Neural crest cell (in vitro differentiated cells): ENCODE measurements at regions not wholly inside any gene's neighbourhood (a gene's known extent, or its start where the extent isn't known, plus 50 kb on each side); places are given as distances from the start of the nearest gene placed in this dataset.

ENCODE experiments used
- DNase-seq: peaks from one replicate; pipeline ENCODE4 v3.0.0; 2021; ENCODE audit warnings: low read depth, mixed read lengths, low spot score
- H3K27ac Mint-ChIP-seq: one replicate; pipeline ENCODE4 v1.8.0; 2021; ENCODE audit warnings: mild to moderate bottlenecking, mixed read lengths; ENCODE audit not compliant: unreplicated experiment
- H3K27me3 Mint-ChIP-seq: 2 replicates; pipeline ENCODE4 v1.8.0; 2021; ENCODE audit warnings: low read depth, mild to moderate bottlenecking, mixed read lengths
- H3K36me3 Mint-ChIP-seq: 2 replicates; pipeline ENCODE4 v1.8.0; 2021; ENCODE audit warnings: low read depth, mild to moderate bottlenecking, mixed read lengths
- H3K4me1 Mint-ChIP-seq: 2 replicates; pipeline ENCODE4 v1.8.0; 2021; ENCODE audit warnings: mixed read lengths
- H3K4me3 Mint-ChIP-seq: one replicate; pipeline ENCODE4 v1.8.0; 2021; ENCODE audit warnings: mild to moderate bottlenecking, mixed read lengths
- H3K9me3 Mint-ChIP-seq: 2 replicates; pipeline ENCODE4 v1.8.0; 2021; ENCODE audit warnings: mixed read lengths
- CTCF ChIP-seq: fragments of 200-600 bp; sonication (generic); conservative IDR thresholded peaks from 2 replicates; pipeline ENCODE4 v1.5.0; 2021; ENCODE audit warnings: antibody characterized with exemption, mild to moderate bottlenecking

GRCh38 chr5:40141418-40141817, 538.3 kb upstream of the PTGER4 start:
- Mint-ChIP-seq H3K27me3 (no peaks in the 10 kb centered on the region), H3K4me3 (no peak overlapping the region), H3K27ac (no peak overlapping the region)

GRCh38 chr5:40137223-40137622, 542.5 kb upstream of the PTGER4 start:
- Mint-ChIP-seq H3K4me1 (peaks cover 10% of the 10 kb centered on the region), H3K27me3 (no peaks in the 10 kb centered on the region), H3K4me3 (no peak overlapping the region), H3K36me3 (no peaks in the 10 kb centered on the region), H3K9me3 (peaks cover 8% of the 10 kb centered on the region), H3K27ac (no peak overlapping the region)
- DNase-seq, result no peak
- TF ChIP-seq CTCF, result no peak

More at GRCh38 chr5:40141418-40141817, 538.3 kb upstream of the PTGER4 start:
- Mint-ChIP-seq H3K9me3 (peaks cover 8% of the 10 kb centered on the region), H3K4me1 (peaks cover 13% of the 10 kb centered on the region), H3K36me3 (no peaks in the 10 kb centered on the region)
- no peak for TF ChIP-seq CTCF
- no peak for DNase-seq

GRCh38 chr5:40134883-40135520, 544.7 kb upstream of the PTGER4 start:
- H3K36me3 Mint-ChIP-seq, result no peaks in the 10 kb centered on the region
- H3K9me3 Mint-ChIP-seq, result peaks cover 3% of the 10 kb centered on the region
- no peak overlapping the region for H3K4me3 Mint-ChIP-seq
- H3K27me3 Mint-ChIP-seq, result no peaks in the 10 kb centered on the region
- no peak for TF ChIP-seq CTCF
- no peaks in the 10 kb centered on the region for H3K4me1 Mint-ChIP-seq
- DNase-seq, result no peak
- H3K27ac Mint-ChIP-seq, result no peak overlapping the region

- DNase-seq, result no peak
- H3K36me3 Mint-ChIP-seq, result peaks cover 15% of the 10 kb centered on the region
- no peak for TF ChIP-seq CTCF
- H3K4me1 Mint-ChIP-seq, result no peaks in the 10 kb centered on the region
- no peak overlapping the region for H3K27ac Mint-ChIP-seq
- no peaks in the 10 kb centered on the region for H3K27me3 Mint-ChIP-seq
- H3K4me3 Mint-ChIP-seq, result no peak overlapping the region
- peaks cover 38% of the 10 kb centered on the region for H3K9me3 Mint-ChIP-seq
Observed at GRCh38 chr5:40124367-40124766, 555.3 kb upstream of the PTGER4 start.

- Mint-ChIP-seq H3K9me3 (peaks cover 22% of the 10 kb centered on the region), H3K4me3 (no peak overlapping the region), H3K36me3 (peaks cover under 1% of the 10 kb centered on the region), H3K27ac (no peak overlapping the region), H3K4me1 (no peaks in the 10 kb centered on the region), H3K27me3 (no peaks in the 10 kb centered on the region)
- TF ChIP-seq CTCF, result no peak
- no peak for DNase-seq
Observed at GRCh38 chr5:40121236-40121635, 558.5 kb upstream of the PTGER4 start.
